ENCODE measurements at regions not wholly inside any gene's neighbourhood (a gene's known extent, or its start where the extent isn't known, plus 50 kb on each side); places are given as distances from the start of the nearest gene placed in this dataset.
"Not testable (repeated sequence)": the region's sequence is repeated elsewhere in the genome, so short reads cannot be mapped to it uniquely, and the experiment has no call there.

- Histone ChIP-seq H3K36me3 (no peaks in the 10 kb centered on the region), H3K4me3 (no peak overlapping the region), H3K27ac (no peak overlapping the region), H3K9me3 (no peaks in the 10 kb centered on the region), H3K4me1 (peaks cover 0 to 3% (median 0%) of the 10 kb centered on the region in 4 donors), H3K27me3 (no peaks in the 10 kb centered on the region)
- TF ChIP-seq CTCF (IDR thresholded peaks at IDR 0.05) = no peak
- no peak for TF ChIP-seq POLR2A (IDR thresholded peaks at IDR 0.05)
- DNase-seq = no peak
Measured at GRCh38 chr3:13228584-13228983, 155.4 kb upstream of the IQSEC1 start.

- H3K27ac ChIP-seq = peak overlapping the region in 1 of 4 donors; percentile 39
- H3K9me3 ChIP-seq, H3K27me3 ChIP-seq, H3K36me3 ChIP-seq, H3K4me1 ChIP-seq, H3K4me3 ChIP-seq, DNase-seq: not testable (repeated sequence)
Measured at GRCh38 chr3:13228169-13228568, 154.9 kb upstream of the IQSEC1 start.

- Histone ChIP-seq H3K27me3 (no peaks in the 10 kb centered on the region), H3K4me3 (no peak overlapping the region), H3K9me3 (no peaks in the 10 kb centered on the region), H3K27ac (peak overlapping the region in 1 of 4 donors; percentile 39), H3K36me3 (no peaks in the 10 kb centered on the region), H3K4me1 (no peaks in the 10 kb centered on the region)
- TF ChIP-seq POLR2A (IDR thresholded peaks at IDR 0.05) = no peak
- DNase-seq = no peak
Measured at GRCh38 chr3:13227315-13228165, 154.3 kb upstream of the IQSEC1 start.

GRCh38 chr3:13224967-13225366 lies 151.7 kb upstream of the IQSEC1 start:
- Histone ChIP-seq H3K27ac (no peak overlapping the region), H3K36me3 (no peaks in the 10 kb centered on the region), H3K9me3 (no peaks in the 10 kb centered on the region), H3K4me1 (no peaks in the 10 kb centered on the region), H3K27me3 (no peaks in the 10 kb centered on the region), H3K4me3 (no peak overlapping the region)
- DNase-seq = no peak
- TF ChIP-seq POLR2A (IDR thresholded peaks at IDR 0.05) = no peak
- no peak for TF ChIP-seq CTCF (IDR thresholded peaks at IDR 0.05)

- no peak overlapping the region for H3K4me3 ChIP-seq
- H3K9me3 ChIP-seq = no peaks in the 10 kb centered on the region
- TF ChIP-seq CTCF (IDR thresholded peaks at IDR 0.05) = no peak
- no peak for TF ChIP-seq POLR2A (IDR thresholded peaks at IDR 0.05)
- H3K36me3 ChIP-seq = no peaks in the 10 kb centered on the region
- H3K27me3 ChIP-seq = no peaks in the 10 kb centered on the region
- H3K4me1 ChIP-seq = no peaks in the 10 kb centered on the region
- no peak overlapping the region for H3K27ac ChIP-seq
- DNase-seq = no peak
Measured at GRCh38 chr3:13223574-13224237, 150.5 kb upstream of the IQSEC1 start.

- no peaks in the 10 kb centered on the region for H3K27me3 ChIP-seq
- no peak overlapping the region for H3K27ac ChIP-seq
- no peak for TF ChIP-seq CTCF (IDR thresholded peaks at IDR 0.05)
- no peak for TF ChIP-seq POLR2A (IDR thresholded peaks at IDR 0.05)
- H3K9me3 ChIP-seq = no peaks in the 10 kb centered on the region
- H3K4me1 ChIP-seq = no peaks in the 10 kb centered on the region
- H3K4me3 ChIP-seq = no peak overlapping the region
- H3K36me3 ChIP-seq = no peaks in the 10 kb centered on the region
- no peak for DNase-seq
Measured at GRCh38 chr3:13222891-13223573, 149.8 kb upstream of the IQSEC1 start.

All from Peyer's patch (tissue), 4 donors.